CD4-positive, alpha-beta T cell treated with Interleukin-17A for 1 hour (primary cell): ENCODE measurements at regions not wholly inside any gene's neighbourhood (a gene's known extent, or its start where the extent isn't known, plus 50 kb on each side); places are given as distances from the start of the nearest gene placed in this dataset.

Experiments used
- DNase-seq: peaks from one replicate; pipeline ENCODE4 v3.0.0-alpha.2; 2020

DNA sequence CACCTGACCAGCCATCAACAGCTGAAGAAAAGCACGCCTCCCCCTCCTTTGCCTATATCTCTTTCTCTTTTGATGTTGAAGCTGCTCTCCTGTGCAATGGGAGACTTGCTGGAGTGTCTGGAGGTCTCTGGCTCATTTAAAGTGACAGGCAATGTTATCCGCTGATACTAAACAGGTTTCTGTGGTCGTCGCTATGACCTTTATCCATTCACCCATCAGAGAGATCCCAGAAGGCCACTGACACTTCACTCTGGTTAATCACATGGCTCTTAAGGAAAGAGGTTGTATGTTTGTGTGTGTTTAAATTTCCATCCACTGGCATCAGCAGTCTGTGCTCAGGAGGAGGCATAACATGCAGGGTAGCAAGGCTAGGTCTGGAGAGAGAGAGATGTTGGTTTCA lies 277.3 kb downstream of the MTX2 start:
- no peak for DNase-seq

DNA sequence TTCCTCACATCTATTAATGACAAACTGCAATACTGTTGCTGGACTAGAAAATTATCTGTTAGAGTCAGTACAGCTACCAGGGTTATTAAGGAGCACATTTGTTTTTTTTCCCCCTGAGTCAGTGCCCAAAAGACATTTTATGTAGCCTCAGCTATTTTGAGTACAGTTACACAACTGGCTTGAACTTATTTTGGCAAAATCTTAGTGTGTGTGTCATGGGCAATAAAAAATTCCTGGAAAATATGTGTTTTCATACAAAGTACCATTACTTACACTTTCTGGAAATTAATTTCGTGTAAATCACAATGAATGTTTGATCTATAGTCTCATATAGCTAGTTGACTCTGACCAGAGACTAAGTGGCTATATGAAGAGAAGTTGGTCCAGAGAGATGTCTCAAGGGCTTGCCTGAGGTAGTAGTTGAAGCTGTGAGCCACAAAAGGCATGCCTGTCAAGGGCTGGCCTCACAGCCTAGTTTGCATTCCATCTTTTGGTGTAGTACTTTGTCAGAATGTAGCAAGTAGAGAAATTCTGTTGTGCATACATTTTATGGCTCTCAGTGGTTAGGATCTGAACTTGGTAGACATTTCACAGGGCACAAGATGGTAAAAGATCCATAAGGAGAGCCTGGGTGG lies 283.4 kb downstream of the MTX2 start:
- DNase-seq = no peak

DNA sequence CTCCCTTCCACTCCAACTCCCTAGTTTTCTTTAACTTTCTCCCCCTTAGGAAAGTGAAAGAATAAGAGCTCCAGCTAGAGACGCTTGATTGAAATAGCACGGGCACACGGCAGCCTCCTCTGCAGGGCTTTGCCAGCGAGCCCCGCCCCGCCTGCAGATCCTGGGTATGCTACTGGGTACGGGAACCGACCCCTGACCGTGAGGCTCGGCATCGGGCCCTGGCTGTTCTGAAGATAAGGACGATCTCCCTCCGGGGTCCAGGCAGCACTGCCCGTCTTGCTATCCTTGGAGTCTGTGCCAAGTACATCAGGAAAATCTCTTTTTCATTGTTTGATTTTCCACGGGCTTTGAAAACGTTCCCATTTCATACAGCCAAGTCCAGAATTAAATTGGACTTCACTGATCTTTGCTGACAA lies 284.5 kb downstream of the MTX2 start:
- peak; percentile 12 for DNase-seq

- peak; percentile 59 for DNase-seq
Observed at GRCh38 chr2:176554101-176555048, 285.1 kb downstream of the MTX2 start.

DNA sequence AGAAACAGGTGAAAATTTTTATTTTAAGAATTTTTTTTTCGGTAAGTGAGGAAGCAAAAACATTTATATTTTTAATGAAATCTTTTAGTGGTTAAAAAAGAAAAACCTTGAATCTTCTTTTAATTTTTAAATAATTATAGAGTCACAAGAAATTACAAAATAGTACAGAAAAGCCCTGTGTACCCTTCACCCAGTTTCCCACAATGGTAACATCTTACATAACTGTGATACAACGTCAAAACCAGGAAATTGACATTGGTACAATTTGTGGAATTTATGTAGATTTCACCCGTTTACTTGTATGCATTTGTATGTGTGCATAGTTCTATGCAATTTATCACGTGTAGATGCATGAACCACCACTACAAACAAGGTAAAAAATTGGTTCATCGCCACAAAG lies 285.9 kb downstream of the MTX2 start:
- no peak for DNase-seq

- DNase-seq = no peak
Observed at GRCh38 chr2:176555781-176556180, 286.5 kb downstream of the MTX2 start.

DNA sequence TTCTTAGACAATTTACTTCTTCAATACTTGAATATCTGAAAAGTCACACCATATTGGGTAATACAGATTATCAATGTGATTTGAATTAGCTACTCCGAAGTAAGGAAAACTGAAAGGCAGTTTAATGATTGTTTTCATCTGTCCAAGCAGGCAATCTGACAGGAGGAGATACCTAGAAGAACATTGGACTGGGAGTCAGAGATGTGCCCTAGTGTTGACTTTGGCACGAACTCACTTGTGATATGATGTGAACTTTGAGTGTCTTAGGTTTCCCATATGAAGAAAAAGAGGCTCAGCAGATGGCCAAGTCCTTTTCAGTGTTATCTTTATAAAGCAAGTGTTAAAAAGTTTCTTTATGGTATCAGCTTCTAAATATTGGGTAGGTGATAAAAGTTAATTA lies 287.1 kb downstream of the MTX2 start:
- no peak for DNase-seq

GRCh38 chr2:176557821-176558220 lies 288.6 kb downstream of the MTX2 start:
- DNase-seq = no peak

GRCh38 chr2:176558574-176559140 lies 289.4 kb downstream of the MTX2 start:
- no peak for DNase-seq

- DNase-seq = no peak
Observed at GRCh38 chr2:176560296-176560695, 291.1 kb downstream of the MTX2 start.

DNA sequence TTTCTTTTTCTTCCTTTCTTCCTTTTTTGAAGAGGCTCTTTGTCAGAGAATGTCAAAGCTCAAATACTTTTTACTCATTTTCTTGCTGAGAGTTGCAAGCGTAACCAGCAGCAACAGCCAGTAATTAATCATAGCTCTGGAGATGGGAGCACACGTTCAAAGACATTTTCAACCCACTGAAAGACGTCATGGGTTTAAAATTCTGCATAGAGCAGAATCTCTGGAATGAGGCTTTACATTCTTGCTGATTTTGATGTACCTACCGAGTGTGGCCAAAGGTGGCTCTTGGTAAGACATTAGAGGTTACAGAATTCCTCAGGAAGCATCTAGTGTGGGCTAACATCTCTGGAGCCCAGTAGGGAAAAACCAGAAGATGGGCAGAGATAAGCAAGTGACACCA lies 292.5 kb downstream of the MTX2 start:
- DNase-seq = no peak

GRCh38 chr2:176562359-176563078 lies 293.3 kb downstream of the MTX2 start:
- DNase-seq = no peak

GRCh38 chr2:176565641-176566323 lies 296.5 kb downstream of the MTX2 start:
- no peak for DNase-seq

DNA sequence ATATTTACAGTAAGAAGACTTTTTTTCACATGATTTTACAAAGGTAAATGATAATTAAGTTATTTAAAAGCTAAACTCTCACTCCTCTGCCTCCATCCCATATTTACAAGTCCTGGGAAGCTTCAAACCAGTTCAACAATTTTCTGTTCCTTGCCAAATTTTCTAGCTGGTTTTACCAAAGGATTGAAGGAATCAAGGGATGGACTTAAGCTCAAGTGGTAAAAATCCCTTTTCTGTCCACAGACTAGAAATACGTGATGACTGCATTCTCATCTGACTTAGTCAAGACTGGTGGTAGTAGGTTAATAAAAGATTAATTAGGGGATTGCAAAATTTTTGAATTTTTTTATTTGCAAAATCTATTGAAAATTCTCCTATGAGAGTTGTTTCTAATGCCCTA lies 297.3 kb downstream of the MTX2 start:
- no peak for DNase-seq

DNA sequence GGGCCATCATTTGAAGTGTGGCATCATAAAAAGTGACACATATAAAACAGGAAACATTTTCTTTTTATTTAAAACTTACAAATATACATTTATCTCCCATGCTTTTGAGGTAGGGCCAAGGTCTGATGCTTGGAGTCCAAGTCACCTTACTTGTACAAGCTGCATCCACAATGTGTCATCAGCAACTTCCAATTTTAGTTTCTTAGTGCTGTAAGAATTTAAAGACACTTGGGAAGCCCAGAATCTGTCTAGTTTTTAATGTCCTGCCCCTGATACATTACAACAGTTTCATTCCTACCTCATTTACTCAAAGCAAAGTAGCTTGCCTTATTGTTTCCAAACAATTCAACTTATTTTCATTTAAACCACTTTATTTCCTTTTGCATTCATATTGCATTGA lies 297.7 kb downstream of the MTX2 start:
- no peak for DNase-seq

GRCh38 chr2:176567361-176567760 lies 298.1 kb downstream of the MTX2 start:
- no peak for DNase-seq

GRCh38 chr2:176569574-176569973 lies 300.3 kb downstream of the MTX2 start:
- DNase-seq = no peak

DNA sequence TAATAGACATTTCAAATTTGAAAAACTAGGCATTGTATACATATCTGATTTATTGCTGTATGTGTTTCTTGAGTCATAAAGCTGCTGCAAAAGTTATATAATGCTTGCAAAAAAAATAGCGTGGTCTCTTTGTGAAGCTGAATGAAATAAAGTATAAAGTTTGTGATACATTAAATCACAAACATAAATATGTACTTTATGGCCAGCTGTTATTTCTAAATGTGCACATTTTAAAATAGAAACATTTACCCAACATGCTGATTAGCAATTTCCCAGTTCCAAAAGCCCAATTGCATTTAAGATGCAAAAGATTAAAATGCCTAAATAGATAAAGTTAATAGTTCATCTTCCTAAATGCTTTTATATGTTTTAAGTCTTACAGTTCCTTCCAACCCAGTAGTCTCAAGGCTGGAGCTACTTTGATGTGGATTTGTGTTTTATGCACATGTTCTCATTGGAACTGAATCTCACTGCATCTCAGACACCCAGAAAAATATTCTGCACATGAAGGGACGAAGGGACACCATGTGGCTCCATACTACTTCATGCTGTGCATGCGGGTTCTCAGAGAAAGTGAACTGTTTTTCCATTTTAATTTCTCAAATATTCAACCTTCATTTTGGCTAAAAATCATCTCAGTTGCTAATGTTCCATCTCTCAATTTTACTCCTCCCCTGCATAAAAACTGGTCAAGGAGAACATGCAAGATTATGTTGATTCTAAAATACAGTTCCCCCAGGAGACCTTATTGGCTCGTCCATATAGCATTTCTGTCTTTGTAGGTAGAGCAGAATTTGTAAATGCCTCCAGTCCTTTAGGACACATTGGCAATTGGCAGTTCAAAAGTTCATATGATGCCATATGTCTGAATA lies 304.6 kb downstream of the MTX2 start:
- DNase-seq = no peak

DNA sequence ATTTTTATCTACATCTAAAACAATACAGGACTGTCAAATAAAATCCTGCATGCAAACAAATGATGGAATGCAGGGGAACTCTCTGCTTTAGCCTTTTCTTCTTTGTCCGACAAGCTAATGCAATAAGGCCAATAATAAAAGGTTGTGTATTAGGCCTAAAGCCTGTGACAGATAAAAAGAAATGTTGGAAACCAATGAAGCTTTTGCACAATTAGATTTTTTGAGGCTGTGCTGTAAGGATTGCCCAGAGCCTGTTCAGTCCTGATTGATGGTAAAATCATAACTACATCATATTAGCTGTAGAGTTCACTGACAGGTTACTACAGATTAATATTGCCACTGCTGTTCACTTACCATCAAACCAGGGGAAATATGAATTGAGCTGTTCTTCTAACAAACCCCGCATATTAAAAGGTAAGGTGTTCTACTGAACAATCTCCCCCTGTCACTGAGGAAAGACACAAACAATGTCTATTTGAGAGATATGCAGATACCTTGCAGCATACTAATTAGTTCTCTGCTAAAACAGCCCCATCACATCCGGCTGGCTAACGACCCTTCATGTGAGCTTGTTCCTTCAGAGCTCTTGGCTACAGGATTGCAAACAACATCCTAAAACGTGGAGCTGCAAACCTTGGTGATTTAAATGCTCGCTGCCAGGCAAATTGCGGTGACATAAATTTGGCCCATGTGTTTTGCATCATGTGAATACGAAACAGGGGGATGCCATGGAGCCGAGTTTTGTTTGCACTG lies 305.4 kb downstream of the MTX2 start:
- DNase-seq = no peak

DNA sequence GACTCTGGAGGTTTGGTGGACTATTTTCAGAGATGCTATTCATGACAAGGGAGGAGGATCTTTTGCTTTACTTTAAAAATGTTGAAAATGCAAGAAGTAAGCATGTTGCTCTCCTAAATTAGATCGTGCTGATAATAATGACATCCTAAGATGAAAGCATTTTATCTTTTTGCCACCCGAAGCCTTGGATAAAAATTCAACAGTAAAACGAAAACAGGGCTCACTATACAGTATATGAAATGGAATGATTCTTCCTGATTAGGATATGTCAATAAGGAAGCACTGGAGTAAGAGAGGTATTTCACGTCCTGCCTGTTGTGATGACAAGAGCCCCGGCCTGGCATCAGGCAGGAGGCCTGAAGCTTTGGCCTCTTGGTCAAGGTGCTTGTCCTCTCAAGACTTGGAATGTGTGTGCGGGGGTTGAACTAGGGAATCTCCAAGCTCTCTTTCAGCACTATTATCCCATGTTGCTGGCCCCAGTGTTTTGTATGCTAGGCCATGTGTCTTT lies 306.0 kb downstream of the MTX2 start:
- DNase-seq = no peak

- DNase-seq = no peak
Observed at GRCh38 chr2:176577054-176577453, 307.8 kb downstream of the MTX2 start.
